Putamen (tissue), 1 donor: ENCODE measurements at regions not wholly inside any gene's neighbourhood (a gene's known extent, or its start where the extent isn't known, plus 50 kb on each side); places are given as distances from the start of the nearest gene placed in this dataset.
"Not testable (repeated sequence)": the region's sequence is repeated elsewhere in the genome, so short reads cannot be mapped to it uniquely, and the experiment has no call there.

Experiments
- DNase-seq: peaks from one replicate; pipeline ENCODE4 v3.0.0-alpha.2; 2016; ENCODE audit warnings: low spot score

DNA sequence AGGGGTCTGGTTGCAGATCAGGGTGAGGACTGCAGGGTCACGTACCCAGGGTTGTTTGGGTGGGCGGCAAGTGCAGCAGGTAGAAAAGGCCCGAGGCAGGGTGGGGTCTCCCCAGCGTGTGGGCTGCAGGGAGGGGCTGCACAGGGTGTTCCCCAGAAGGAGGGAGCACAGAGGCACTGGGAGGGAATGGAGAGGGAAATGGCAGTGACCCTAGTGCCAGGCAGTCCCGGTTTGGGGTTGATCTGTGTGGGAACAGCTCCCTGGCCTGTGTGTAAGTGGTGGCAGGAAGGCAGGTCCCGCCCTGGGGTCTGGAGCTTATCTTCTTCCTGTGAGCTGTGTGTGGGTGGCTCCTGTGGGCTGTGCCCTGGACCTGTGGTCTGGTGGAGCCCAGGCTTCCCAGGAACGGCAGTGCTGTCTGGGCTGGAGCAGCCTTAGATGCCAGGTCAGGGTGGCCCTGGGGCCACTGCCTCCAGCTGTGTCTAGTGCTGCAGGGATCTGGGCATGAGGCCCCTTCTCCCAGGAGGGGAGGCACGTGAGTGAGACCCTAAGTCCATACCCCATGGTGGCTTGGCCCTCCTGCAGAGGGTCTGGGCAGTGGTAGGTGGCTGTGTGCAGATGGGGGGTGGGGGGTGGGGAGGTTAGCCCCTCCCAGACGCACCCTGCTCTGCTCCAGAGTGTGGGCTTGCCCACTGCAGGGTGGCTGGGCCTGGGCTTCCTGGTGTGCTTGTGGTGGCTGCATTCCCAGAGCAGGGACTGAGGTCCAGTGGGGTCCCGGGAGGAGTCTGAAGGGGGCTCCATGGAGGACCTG, 363.5 kb downstream of the TMEM121 start:
- DNase-seq = no peak

DNA sequence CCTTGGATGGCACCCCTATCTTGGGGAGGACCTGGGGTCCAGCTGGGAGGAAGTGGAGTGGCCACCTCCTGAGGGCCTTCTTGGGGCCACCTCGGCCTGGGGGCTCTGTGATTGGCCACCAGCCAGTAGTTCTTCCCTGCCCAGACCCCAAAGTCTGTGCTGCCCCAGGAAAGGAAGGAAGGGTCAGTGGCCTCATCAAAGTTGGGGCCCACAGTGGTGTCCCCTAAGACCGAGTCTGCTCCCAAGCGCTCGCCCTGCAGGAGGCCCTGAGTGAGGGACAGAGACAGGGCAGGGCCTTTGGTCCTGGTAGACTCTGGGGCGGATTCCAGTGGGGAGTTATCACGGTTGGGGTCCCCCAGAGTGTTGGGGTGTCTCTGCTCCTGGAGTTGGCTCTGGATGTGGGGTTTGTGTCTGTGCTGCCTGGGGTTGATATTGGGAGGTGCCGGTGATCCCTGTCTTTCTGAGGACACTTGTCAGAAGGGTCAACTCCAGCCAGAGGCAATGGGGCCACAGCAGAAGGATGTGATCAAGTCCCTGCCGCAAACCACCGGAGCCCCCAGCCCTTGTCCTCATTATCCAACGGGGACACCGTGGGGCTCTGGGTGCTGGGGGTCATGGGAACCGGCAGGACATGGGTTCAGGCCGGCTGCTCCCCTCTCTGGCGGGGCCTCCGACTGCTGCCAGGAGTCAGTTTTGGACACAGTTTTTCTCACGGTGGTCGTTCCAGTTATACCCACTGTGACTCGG, 364.3 kb downstream of the TMEM121 start:
- DNase-seq = no peak

GRCh38 chr14:105891221-105891602, 364.8 kb downstream of the TMEM121 start:
- DNase-seq = no peak

- DNase-seq = no peak
These were observed 365.5 kb downstream of the TMEM121 start for GRCh38 chr14:105891631-105892452.

GRCh38 chr14:105892453-105893441, 366.4 kb downstream of the TMEM121 start:
- not testable (repeated sequence) for DNase-seq

GRCh38 chr14:105893686-105894085, 367.3 kb downstream of the TMEM121 start:
- not testable (repeated sequence) for DNase-seq

- DNase-seq = no peak
These were observed 368.0 kb downstream of the TMEM121 start for GRCh38 chr14:105894125-105894977.

- no peak for DNase-seq
These were observed 368.8 kb downstream of the TMEM121 start for GRCh38 chr14:105894978-105895881.

DNA sequence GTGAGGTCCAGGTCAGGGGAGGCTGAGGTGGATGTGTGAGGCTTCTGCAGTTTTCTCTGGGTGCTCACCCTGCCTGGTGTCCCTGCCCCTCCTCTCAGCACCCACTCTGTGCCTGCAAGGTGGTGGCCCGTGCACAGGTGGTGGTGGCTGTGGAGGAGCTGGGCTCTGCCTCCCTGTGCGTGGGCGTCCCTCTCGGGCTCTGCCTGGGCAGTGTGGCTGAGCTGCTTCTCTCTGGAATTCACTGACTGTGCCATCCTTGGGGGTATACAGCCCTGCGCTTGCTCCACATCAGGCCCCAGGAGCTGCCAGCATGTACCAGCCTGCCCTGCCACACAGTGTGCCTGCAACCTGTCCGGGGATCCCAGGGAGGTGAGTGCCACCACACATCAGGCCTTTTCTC, 369.8 kb downstream of the TMEM121 start:
- DNase-seq = not testable (repeated sequence)

DNA sequence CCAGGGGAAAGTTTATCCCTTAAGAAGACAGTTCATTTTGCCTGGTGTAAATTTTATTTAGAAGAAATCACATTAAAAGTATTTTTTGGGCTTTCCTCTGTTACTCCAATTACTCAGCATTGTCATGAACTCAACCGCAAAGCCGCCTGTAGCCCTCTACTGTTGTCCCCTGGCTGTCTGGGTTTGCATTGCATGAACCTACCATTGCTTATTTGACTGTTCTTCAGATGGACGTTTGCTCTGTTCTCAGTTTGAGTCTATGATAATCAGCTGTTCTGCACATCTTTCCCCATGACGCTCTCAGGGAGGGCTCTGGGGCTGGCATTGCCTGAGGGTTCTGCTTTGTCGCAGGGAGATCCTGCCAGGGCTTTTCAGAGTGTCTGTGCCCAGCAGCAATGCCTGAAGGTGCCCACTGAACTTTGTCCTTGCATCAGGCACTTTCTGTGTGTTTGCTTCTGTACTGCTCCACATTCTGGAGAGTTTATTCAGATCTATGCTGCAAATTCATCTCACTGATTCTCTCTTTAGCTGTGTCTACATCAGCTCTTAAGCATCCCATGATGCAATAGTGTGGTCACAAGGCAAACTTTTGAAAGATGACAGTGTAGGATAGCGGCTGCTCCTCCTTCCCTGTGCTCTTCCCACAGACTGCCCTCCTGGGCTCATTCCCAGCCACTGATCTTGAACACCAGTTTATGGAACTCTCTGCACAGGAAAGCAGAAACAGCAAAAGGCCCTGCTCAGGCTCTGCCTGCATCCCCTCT, 370.8 kb downstream of the TMEM121 start:
- not testable (repeated sequence) for DNase-seq

DNA sequence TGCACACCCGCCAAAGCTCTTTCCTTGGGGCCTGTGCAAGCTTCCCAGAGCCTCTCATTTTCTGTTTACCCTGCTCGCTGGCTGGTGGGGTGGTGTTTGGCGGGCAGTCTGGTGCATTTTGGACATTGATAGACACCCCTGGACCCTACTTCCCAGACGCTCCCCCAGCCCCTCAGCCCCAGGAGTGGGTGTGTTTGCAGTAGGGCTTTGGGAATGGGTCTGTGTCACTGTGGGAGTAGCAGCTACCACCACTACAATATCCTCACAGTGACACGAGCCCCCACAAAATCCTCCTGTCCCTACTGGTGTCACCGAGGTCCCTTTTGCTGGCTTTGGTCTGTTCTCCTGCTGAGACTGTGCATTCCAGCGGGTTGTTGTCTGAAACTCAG, 371.3 kb downstream of the TMEM121 start:
- no peak for DNase-seq

GRCh38 chr14:105898482-105899010, 372.2 kb downstream of the TMEM121 start:
- DNase-seq = no peak

DNA sequence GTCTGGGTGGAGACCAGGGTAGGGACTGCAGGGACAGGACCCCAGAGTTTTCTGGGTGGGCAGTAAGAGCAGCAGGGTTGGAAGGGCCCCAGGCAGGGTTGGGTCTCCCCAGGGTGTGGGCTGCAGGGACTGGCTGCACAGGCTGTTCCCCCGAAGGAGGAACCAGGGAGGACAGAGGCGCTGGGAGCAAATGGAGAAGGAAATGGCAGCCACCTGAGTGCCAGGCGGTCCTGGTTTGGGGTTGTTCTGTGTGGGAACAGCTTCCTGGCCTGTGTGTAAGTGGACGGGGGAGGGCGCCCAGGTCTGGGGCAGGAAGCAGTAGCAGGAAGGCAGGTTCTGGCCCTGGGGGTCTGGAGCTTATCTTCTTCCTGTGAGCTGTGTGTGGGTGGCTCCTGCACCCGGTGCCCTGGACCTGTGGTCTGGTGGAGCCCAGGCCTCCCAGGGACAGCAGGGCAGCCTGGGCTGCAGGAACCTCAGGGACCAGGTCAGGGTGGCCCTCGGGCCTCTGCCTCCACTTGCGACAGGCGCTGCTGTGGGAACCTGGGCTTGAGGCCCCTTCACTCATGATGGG, 372.8 kb downstream of the TMEM121 start:
- no peak for DNase-seq

- no peak for DNase-seq
These were observed 373.4 kb downstream of the TMEM121 start for GRCh38 chr14:105899657-105900397.

DNA sequence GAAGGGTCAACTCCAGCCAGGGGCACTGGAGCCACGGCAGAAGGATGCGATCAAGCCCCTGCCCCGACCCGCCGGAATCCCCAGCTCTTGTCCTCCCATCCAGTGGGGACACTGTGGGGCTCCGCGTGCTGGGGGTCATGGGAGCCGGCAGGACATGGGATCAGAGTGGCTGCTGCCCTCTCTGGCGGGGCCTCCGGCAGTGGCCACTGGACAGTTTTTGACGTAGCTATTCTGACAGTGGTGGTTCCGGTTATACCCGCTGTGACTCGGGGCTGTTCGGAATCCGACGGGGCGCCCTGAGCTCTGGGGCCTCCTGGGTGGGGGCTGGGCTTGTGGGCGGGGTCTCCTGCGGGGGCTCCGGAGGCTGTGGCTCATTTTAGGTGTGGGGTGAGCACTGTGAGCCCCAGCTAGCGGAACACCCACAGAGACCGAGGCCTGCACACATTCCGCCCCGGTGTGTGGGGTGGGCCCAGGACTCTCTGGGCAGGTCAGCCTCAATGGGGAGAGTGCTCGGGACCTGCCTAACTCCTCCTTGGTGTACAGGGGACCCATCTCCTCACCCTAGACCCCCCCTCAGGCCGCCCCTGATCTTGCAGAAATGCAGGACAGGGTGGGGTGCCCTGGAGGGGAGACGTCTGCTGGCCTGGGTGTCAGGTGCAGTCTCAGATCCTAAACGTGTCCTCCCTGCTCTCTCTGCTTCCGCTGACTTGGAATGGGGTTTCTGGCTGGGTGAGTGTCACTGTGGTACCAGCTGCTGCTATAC, 374.2 kb downstream of the TMEM121 start:
- DNase-seq = no peak

GRCh38 chr14:105901226-105901625, 374.8 kb downstream of the TMEM121 start:
- DNase-seq = no peak
